Kidney (tissue), 13 donors: ENCODE measurements at regions not wholly inside any gene's neighbourhood (a gene's known extent, or its start where the extent isn't known, plus 50 kb on each side); places are given as distances from the start of the nearest gene placed in this dataset.

Experiments used
- DNase-seq, 5 donors: peaks; one replicate each; pipeline ENCODE4 v3.0.0-alpha.2; 2013 to 2020
- FAIRE-seq: peaks from 2 replicates; lab custom pipeline; 2012; peaks lifted over from hg19 to GRCh38; lab: Jason Lieb, UNC
- H3K27ac ChIP-seq, 2 donors: one replicate each; pipeline ENCODE4 v1.7.0; 2013; ENCODE audit warnings: low read depth in 2 of 2, low read length in 2 of 2, inconsistent platforms in 1 of 2
- H3K27me3 ChIP-seq: one replicate; pipeline ENCODE4 v1.7.1; 2013; ENCODE audit warnings: low read length, inconsistent platforms; ENCODE audit not compliant: control insufficient read depth, insufficient read depth
- H3K36me3 ChIP-seq, 3 donors: one replicate each; pipeline versions ENCODE4 v1.7.0 to v1.7.1; 2013; ENCODE audit warnings: low read length in 3 of 3, control low read depth in 1 of 3, inconsistent platforms in 1 of 3; ENCODE audit not compliant: insufficient read depth in 3 of 3, control insufficient read depth in 2 of 3
- H3K4me1 ChIP-seq, 3 donors: one replicate each; pipeline versions ENCODE4 v1.7.0 to v1.7.1; 2013; ENCODE audit warnings: low read length in 3 of 3, inconsistent platforms in 1 of 3, low read depth in 1 of 3; ENCODE audit not compliant: control insufficient read depth in 2 of 3, insufficient read depth in 2 of 3
- H3K4me3 ChIP-seq, 3 donors: one replicate each; pipeline versions ENCODE4 v1.7.0 to v1.8.1; 2013; ENCODE audit warnings: low read length in 3 of 3, control low read depth in 1 of 3, inconsistent platforms in 1 of 3
- H3K9ac ChIP-seq, 3 donors: one replicate each; pipeline versions ENCODE4 v1.7.0 to v1.7.1; 2013; ENCODE audit warnings: low read length in 3 of 3, control low read depth in 1 of 3, inconsistent platforms in 1 of 3
- H3K9me3 ChIP-seq, 3 donors: one replicate each; pipeline versions ENCODE4 v1.7.0 to v1.7.1; 2013; ENCODE audit warnings: low read length in 3 of 3, control low read depth in 1 of 3, inconsistent platforms in 1 of 3; ENCODE audit not compliant: control insufficient read depth in 2 of 3, insufficient read depth in 1 of 3
- CTCF ChIP-seq: IDR thresholded peaks from 3 replicates; pipeline ENCODE4 v1.5.1; 2012; ENCODE audit warnings: mild to moderate bottlenecking, moderate library complexity, borderline replicate concordance; ENCODE audit not compliant: insufficient read depth; ENCODE audit errors: extremely low read depth
- intact Hi-C: fragments of 100-400 bp; cut with DNase I; formaldehyde crosslinking; loops from one replicate; pipeline ENCODE4 v1.11.1; 2022
- donor health status: control.
- donor health status: control.
- donor health status: control.
- donor health status: control.
- donor health status: control.
- donor health status: DM: yes; HTN: yes; CAD: no.
- donor health status: Normal renal cell carcinoma (clear cell type).

- FAIRE-seq (no peak), DNase-seq (no peak)
- Histone ChIP-seq H3K27ac (no peak overlapping the region), H3K9ac (no peak overlapping the region), H3K36me3 (no peaks in the 10 kb centered on the region), H3K27me3 (no peaks in the 10 kb centered on the region), H3K4me1 (no peaks in the 10 kb centered on the region), H3K9me3 (peaks cover 0 to 3% (median 0%) of the 10 kb centered on the region in 3 donors), H3K4me3 (no peak overlapping the region)
- no peak for TF ChIP-seq CTCF
- intact Hi-C loops = no loop called here
Measured at GRCh38 chr16:9316008-9316407, 224.6 kb downstream of the HAPSTR1 start.

GRCh38 chr16:9316615-9317014 lies 225.2 kb downstream of the HAPSTR1 start:
- Histone ChIP-seq H3K27me3 (no peaks in the 10 kb centered on the region), H3K4me1 (no peaks in the 10 kb centered on the region), H3K9me3 (peaks cover 0 to 3% (median 0%) of the 10 kb centered on the region in 3 donors), H3K9ac (no peak overlapping the region), H3K27ac (no peak overlapping the region), H3K4me3 (no peak overlapping the region), H3K36me3 (no peaks in the 10 kb centered on the region)
- FAIRE-seq (no peak), DNase-seq (peak in 2 of 5 donors; percentile 54)
- TF ChIP-seq CTCF = no peak
- intact Hi-C loops = no loop called here

GRCh38 chr16:9318764-9319163 lies 227.3 kb downstream of the HAPSTR1 start:
- FAIRE-seq (no peak), DNase-seq (no peak)
- intact Hi-C loops = no loop called here
- Histone ChIP-seq H3K36me3 (no peaks in the 10 kb centered on the region), H3K27me3 (no peaks in the 10 kb centered on the region), H3K9ac (no peak overlapping the region), H3K4me3 (no peak overlapping the region), H3K27ac (no peak overlapping the region), H3K9me3 (peaks cover 0 to 3% (median 0%) of the 10 kb centered on the region in 3 donors), H3K4me1 (peaks cover 0 to 8% (median 6%) of the 10 kb centered on the region in 3 donors)
- TF ChIP-seq CTCF = no peak

- intact Hi-C loops = no loop called here
- no peak for FAIRE-seq
- no peak for TF ChIP-seq CTCF
Measured at GRCh38 chr16:9322769-9323168, 231.3 kb downstream of the HAPSTR1 start.

More at GRCh38 chr16:9322769-9323168, 231.3 kb downstream of the HAPSTR1 start:
- H3K27ac ChIP-seq = no peak overlapping the region
- no peaks in the 10 kb centered on the region for H3K9me3 ChIP-seq
- no peak overlapping the region for H3K4me3 ChIP-seq
- DNase-seq = no peak
- H3K36me3 ChIP-seq = no peaks in the 10 kb centered on the region
- no peaks in the 10 kb centered on the region for H3K27me3 ChIP-seq
- peaks cover 0 to 15% (median 6%) of the 10 kb centered on the region in 3 donors for H3K4me1 ChIP-seq
- H3K9ac ChIP-seq = no peak overlapping the region
